Duodenal mucosa (tissue), 2 donors: ENCODE measurements at regions not wholly inside any gene's neighbourhood (a gene's known extent, or its start where the extent isn't known, plus 50 kb on each side); places are given as distances from the start of the nearest gene placed in this dataset.

ENCODE experiments used
- H3K27ac ChIP-seq: one replicate; pipeline ENCODE4 v1.7.0; 2013; ENCODE audit warnings: low read depth, low read length
- H3K27me3 ChIP-seq, 2 donors: one replicate each; pipeline ENCODE4 v1.7.0; 2013; ENCODE audit warnings: low read length in 2 of 2, control low read depth in 1 of 2; ENCODE audit not compliant: insufficient read depth in 2 of 2, control insufficient read depth in 1 of 2
- H3K36me3 ChIP-seq, 2 donors: one replicate each; pipeline ENCODE4 v1.7.0; 2013; ENCODE audit warnings: low read length in 2 of 2, control low read depth in 1 of 2; ENCODE audit not compliant: insufficient read depth in 2 of 2, control insufficient read depth in 1 of 2
- H3K4me1 ChIP-seq, 2 donors: one replicate each; pipeline ENCODE4 v1.7.0; 2013; ENCODE audit warnings: low read length in 2 of 2, control low read depth in 1 of 2; ENCODE audit not compliant: insufficient read depth in 2 of 2, control insufficient read depth in 1 of 2
- H3K4me3 ChIP-seq, 2 donors: one replicate each; pipeline ENCODE4 v1.7.0; 2013; ENCODE audit warnings: low read length in 2 of 2, low read depth in 1 of 2
- H3K9ac ChIP-seq, 2 donors: one replicate each; pipeline ENCODE4 v1.7.0; 2013; ENCODE audit warnings: low read length in 2 of 2, low read depth in 1 of 2
- H3K9me3 ChIP-seq, 2 donors: one replicate each; pipeline ENCODE4 v1.7.0; 2013; ENCODE audit warnings: low read length in 2 of 2, control low read depth in 1 of 2; ENCODE audit not compliant: control insufficient read depth in 1 of 2

DNA sequence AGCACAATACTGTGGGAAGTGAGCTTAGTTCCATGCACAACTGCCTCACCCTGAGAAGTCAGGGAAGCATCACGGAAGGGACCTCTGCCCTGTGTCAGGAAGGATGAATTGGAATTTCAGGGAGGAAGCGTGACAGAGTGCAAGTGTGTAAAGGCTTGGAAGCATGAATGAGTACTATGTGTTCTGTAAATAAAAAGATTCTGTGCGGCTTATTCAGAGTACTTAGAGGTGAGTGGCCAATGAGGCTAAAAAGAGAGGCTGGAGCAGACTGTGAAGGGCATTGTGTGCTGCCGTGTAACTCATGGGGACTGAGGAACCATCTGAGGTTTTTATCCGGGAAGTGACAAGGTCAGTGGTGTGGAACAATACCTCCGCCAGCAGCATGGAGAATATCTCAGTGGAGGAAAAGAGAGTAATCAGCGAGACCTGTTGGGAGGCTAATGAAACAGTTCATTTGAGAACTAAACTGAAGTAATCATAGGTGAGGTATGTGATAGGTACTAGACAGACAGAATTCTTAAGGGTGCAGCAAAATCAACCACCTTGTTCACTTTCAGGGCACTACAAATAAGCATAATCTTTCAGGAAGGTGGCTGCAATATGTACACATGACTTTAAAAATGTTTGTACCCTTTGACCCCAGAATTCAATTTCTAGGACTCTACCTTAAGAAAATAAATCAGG is 64.9 kb upstream of the SPRED1 start:
- Histone ChIP-seq H3K36me3 (no peaks in the 10 kb centered on the region), H3K4me1 (no peaks in the 10 kb centered on the region), H3K27me3 (no peaks in the 10 kb centered on the region), H3K4me3 (no peak overlapping the region), H3K9ac (no peak overlapping the region), H3K27ac (no peak overlapping the region), H3K9me3 (no peaks in the 10 kb centered on the region)

DNA sequence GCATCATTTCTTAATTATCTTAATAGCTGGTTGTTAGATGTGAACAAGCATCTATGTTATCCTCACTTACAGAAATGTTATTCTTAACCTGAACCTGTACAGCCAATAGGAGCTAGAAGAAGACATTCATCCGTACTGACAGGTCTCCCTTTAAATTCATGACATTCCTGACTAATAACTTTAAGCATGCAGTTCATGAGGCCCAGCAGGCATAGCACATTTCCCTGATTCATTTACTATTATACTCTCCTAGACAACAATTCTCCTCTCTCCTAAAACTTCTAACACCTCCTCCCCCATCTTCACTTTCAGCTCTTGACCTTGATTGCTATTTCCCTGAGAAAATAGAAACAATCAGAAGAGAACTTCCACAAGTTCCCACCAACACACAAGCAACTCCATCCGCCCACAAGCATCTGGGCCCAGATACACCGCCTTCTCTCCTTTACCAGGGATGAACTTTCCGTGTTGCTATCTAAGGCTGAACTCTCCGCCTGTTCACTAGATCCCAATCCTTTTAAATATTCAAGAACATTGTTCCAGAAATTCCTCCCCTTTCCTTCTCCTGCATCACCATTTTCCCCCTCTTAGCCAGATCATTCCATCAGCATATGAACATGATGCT is 62.9 kb upstream of the SPRED1 start:
- Histone ChIP-seq H3K4me3 (no peak overlapping the region), H3K36me3 (no peaks in the 10 kb centered on the region)

DNA sequence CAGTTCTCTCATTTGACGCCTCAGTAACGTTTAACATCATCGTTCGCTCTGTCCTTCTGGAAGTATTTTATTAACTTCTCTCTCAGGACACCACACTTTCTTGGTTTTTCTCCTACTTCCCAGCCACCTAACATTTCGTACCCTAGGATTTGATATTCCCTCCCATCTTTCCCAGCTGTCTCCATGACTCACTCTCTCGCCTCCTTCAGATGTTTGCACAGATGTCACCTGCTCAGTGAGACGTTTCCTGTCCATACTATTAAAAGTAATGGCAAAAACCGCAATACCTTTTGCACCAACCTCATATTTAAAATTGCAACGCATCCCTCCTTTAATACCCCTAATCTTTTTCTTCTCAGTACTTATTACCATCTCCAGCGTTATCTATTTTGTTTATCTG is 62.1 kb upstream of the SPRED1 start:
- H3K4me1 ChIP-seq, result no peaks in the 10 kb centered on the region
- no peak overlapping the region for H3K4me3 ChIP-seq
- H3K9me3 ChIP-seq, result no peaks in the 10 kb centered on the region
- H3K9ac ChIP-seq, result no peak overlapping the region
- no peaks in the 10 kb centered on the region for H3K27me3 ChIP-seq
- H3K36me3 ChIP-seq, result no peaks in the 10 kb centered on the region
- no peak overlapping the region for H3K27ac ChIP-seq

More for the DNA sequence above, 62.9 kb upstream of the SPRED1 start:
- no peaks in the 10 kb centered on the region for H3K4me1 ChIP-seq
- H3K27me3 ChIP-seq, result no peaks in the 10 kb centered on the region
- no peak overlapping the region for H3K27ac ChIP-seq
- no peak overlapping the region for H3K9ac ChIP-seq
- no peaks in the 10 kb centered on the region for H3K9me3 ChIP-seq

DNA sequence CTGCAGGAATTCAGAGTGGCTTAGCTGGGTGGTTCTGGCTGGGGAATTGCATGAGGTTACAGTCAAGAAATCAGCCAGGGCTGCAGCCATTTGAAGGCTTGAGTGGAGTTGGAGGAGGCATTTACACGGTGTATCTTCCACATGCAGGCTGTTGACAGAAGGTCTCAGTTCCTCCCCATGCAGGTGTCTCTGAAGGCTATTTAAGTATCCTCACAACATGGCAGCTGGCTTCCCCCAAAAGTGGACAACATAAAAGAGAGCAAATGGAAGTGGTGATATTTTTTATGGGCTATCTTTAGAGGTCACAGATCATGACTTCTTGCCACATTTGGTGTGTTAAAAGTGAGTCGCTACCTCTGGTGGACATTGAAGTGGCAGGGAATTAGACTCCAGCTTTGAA is 60.1 kb upstream of the SPRED1 start:
- Histone ChIP-seq H3K27me3 (no peaks in the 10 kb centered on the region), H3K27ac (no peak overlapping the region), H3K4me1 (no peaks in the 10 kb centered on the region), H3K9ac (no peak overlapping the region), H3K9me3 (no peaks in the 10 kb centered on the region), H3K36me3 (no peaks in the 10 kb centered on the region), H3K4me3 (no peak overlapping the region)

DNA sequence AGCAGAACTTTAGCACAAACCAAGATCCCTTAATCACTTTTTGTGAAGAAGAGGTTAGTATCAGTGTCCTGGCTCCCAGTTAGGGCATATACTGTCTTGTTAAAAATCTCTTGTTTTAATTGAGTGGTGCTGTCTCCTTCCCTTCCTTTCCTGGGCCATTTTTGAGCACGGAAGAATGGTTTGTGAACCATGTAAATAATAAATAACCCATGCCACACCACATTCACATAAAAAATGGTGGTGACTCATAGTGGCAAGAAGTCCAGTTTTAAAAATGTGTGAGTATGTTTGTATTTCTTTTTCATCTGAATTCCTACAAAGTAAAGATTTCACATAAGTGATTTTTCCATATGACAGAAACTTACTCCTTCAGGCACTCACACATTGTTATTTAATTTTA is 59.1 kb upstream of the SPRED1 start:
- no peaks in the 10 kb centered on the region for H3K4me1 ChIP-seq
- H3K9me3 ChIP-seq, result no peaks in the 10 kb centered on the region
- no peak overlapping the region for H3K9ac ChIP-seq
- no peak overlapping the region for H3K4me3 ChIP-seq
- no peaks in the 10 kb centered on the region for H3K36me3 ChIP-seq
- H3K27ac ChIP-seq, result no peak overlapping the region
- no peaks in the 10 kb centered on the region for H3K27me3 ChIP-seq

DNA sequence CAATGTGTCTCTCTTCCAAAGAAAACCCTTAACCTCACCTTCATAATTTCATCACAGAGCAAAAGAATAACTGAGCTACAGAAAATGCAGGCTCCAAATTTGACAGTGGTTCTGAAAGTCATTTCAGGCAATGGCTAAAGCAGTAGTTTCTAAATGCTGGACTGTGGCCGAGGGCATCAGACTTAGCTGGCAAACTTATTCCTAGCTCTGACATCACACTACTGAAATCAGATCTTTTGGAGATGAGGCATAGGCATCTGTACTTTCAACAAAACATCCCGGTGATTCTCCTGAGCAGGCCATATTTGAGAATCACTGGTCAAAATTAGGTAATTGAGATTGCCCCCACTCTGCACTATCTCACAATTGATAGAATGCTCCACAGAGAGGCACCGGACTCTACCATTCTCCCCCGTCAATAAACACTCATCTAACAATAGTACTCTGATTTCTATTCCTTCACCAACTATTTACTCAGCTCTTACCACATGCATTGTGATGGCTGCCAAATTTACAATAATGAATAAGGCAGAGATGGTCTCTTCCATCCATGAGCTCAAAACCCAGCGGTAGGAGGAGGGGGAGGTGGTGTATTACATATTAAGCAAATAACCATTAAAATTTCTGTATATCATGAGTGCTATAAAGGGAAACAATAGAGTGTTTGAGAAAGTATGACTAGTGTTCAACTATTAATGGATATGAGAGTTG is 57.3 kb upstream of the SPRED1 start:
- Histone ChIP-seq H3K27ac (no peak overlapping the region), H3K4me1 (no peaks in the 10 kb centered on the region), H3K36me3 (no peaks in the 10 kb centered on the region), H3K27me3 (no peaks in the 10 kb centered on the region), H3K9me3 (no peaks in the 10 kb centered on the region), H3K4me3 (no peak overlapping the region), H3K9ac (no peak overlapping the region)

DNA sequence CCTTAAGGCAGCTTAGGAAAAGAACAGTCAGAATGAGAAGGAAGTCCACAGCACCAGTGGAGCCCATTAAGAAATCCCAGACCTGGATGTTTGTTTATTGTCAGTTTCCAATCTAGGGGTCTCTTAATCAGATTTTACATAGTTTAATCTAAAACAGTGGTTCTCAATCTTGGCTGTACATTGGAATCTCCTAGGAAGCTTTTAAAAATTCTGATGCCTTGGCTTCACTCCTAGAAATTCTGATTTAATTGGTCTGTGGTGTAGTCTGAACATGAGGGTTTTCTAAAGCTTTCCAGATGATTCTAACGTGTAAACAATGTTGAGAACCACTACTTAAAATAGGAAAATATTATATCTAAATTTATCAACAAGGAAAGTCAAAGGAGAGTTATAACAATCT is 56.6 kb upstream of the SPRED1 start:
- no peak overlapping the region for H3K4me3 ChIP-seq
- H3K4me1 ChIP-seq, result peaks cover 0 to 1% of the 10 kb centered on the region in 2 donors
- no peaks in the 10 kb centered on the region for H3K27me3 ChIP-seq
- no peaks in the 10 kb centered on the region for H3K9me3 ChIP-seq
- no peak overlapping the region for H3K9ac ChIP-seq
- no peaks in the 10 kb centered on the region for H3K36me3 ChIP-seq
- H3K27ac ChIP-seq, result no peak overlapping the region

DNA sequence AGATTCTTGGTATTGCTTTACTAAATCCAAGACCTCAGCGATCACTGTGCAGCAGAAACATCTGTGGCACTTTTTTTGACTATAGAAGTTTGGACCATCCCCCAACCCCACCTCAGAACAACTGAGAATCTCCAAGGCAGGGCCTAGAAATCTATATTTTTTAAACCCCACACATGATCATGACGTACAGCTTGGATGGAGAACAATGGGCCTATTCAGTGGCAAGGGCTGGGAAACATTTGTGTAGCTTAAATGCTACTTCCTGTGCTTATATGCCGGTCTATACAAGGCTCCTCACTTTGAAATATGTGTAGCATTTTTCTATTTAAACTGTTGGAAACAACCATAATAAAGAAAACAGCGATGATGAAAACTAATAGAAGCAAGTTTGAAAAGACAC is 55.1 kb upstream of the SPRED1 start:
- no peak overlapping the region for H3K4me3 ChIP-seq
- no peaks in the 10 kb centered on the region for H3K9me3 ChIP-seq
- H3K4me1 ChIP-seq, result peaks cover 0 to 7% of the 10 kb centered on the region in 2 donors
- H3K27ac ChIP-seq, result no peak overlapping the region
- H3K9ac ChIP-seq, result no peak overlapping the region
- no peaks in the 10 kb centered on the region for H3K36me3 ChIP-seq
- H3K27me3 ChIP-seq, result no peaks in the 10 kb centered on the region

DNA sequence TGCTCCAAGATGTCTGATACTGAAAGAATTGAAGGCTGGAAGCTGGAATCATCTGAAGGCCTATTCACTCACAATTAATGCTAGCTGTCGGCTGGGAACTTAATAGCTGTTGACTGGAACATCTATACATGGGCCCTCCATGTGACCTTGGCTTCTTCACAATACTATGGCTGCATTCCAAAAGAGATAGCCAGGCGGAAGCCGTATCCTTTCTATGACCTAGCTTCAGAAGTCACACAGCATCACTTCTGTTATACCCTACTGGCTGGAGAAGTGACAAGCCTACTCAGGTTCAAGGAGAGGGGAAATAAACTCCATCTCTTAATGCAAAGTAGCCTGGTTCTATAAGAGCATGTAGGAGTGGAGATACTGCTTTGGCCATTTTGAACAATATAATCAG is 50.9 kb upstream of the SPRED1 start:
- no peaks in the 10 kb centered on the region for H3K9me3 ChIP-seq
- H3K4me3 ChIP-seq, result no peak overlapping the region
- no peaks in the 10 kb centered on the region for H3K27me3 ChIP-seq
- H3K4me1 ChIP-seq, result peaks cover 0 to 21% of the 10 kb centered on the region in 2 donors
- H3K36me3 ChIP-seq, result no peaks in the 10 kb centered on the region
- no peak overlapping the region for H3K9ac ChIP-seq
- no peak overlapping the region for H3K27ac ChIP-seq

DNA sequence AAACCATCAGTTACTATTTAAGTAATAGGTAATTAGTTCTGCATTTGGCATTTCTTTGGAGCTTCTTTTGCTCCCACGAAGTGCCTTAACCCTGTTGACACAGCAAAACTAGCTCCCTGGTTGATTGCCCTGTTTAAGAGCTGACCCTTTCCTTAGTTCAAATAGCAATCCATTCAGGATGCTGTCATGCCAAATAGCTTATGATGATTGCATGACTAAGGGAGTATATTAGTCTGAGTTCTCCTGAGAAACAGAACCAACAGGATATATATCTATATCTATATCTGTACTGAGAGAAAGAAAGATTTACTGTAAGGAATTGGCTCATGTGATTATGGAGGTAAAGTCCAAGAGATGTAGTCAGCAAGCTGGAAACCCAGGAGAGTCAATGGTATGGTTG is 50.3 kb upstream of the SPRED1 start:
- Histone ChIP-seq H3K27me3 (no peaks in the 10 kb centered on the region), H3K4me1 (peaks cover 0 to 21% of the 10 kb centered on the region in 2 donors), H3K9ac (no peak overlapping the region), H3K4me3 (no peak overlapping the region), H3K36me3 (no peaks in the 10 kb centered on the region), H3K27ac (no peak overlapping the region), H3K9me3 (no peaks in the 10 kb centered on the region)
